Germinal center (tissue), 1 donor: ENCODE measurements at regions not wholly inside any gene's neighbourhood (a gene's known extent, or its start where the extent isn't known, plus 50 kb on each side); places are given as distances from the start of the nearest gene placed in this dataset.
"Not testable (repeated sequence)": the region's sequence is repeated elsewhere in the genome, so short reads cannot be mapped to it uniquely, and the experiment has no call there.

Experiments
- DNase-seq: peaks from one replicate; pipeline ENCODE4 v3.0.0; 2012; ENCODE audit warnings: mixed read lengths, low spot score

DNA sequence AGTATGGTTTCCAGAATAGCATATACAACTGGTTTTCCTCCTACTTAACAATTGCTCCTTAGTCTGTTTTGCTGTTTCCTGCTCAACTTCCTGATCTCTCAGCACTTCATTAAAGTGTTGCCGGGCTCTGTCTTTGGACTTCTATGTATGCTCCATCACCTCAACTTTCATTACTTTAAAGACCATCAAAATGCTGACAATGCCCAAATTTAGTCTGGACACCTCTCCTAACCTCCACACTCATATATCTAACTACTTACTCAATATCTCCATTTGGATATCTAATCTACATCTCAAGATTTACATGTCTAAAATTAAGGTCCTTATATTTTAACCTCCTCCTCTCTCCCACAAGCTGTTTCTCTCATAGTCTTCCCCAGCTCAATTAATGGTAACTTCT, 54.4 kb upstream of the LGR5 start:
- no peak for DNase-seq

DNA sequence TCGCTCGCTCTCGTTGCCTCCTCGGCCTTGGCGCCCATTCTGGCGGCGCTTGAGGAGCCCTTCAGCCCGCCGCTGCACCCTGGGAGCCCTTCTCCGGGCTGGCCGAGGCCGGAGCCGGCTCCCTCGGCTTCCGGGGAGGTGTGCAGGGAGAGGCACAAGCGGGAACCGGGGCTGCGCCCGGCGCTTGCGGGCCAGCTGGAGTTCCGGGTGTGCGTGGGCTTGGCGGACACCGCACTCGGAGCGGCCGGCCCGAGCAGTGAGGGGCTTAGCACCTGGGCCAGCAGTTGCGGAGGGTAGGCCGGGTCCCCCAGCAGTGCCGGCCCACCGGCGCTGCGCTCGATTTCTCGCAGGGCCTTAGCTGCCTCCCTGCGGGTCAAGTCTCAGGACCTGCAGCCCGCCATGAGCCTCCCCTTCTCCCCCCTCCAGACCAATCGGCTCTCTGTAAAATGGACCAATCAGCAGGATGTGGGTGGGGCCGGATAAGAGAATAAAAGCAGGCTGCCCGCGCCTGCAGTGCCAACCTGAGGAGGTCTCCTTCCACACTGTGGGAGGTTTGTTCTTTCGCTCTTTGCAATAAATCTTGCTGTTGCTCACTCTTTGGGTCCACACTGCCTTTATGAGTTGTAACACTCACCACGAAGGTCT, 62.8 kb upstream of the LGR5 start:
- not testable (repeated sequence) for DNase-seq

DNA sequence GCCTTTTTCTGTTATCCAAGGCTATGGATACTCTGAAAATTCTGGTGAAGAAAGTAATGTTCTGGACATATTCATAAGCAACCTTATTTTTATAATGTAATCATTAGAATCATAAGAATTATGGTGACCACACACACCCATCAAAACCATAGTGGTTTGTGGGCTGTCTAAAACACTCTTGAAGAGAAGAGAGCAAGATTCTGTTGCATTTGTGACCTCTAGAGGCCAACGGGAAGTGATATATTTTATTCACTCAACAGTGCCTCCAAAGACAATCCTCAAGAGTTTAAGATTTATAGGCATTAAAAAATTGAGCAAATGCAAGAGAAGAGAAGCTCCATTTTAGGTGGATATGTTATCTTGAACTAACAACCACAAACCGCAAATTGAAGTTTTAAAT, 68.5 kb upstream of the LGR5 start:
- DNase-seq: no peak

DNA sequence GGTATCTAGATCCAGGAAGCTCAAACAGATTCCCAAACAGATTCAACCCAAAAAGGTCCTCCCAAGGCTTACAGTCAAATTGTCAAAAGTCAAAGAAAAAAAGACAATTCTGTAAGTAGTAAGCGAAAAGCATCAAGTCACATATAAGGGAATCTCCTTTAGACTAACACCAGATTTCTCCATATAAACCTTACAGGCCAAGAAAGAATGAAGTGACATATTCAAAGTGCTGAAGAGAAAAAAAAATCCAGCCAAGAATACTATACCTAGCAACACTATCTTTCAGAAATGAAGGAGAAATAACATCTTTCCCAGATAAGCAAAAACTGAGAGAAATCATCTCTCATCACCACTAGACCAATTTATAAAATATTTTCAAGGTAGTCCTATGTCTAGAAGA, 79.6 kb upstream of the LGR5 start:
- no peak for DNase-seq

DNA sequence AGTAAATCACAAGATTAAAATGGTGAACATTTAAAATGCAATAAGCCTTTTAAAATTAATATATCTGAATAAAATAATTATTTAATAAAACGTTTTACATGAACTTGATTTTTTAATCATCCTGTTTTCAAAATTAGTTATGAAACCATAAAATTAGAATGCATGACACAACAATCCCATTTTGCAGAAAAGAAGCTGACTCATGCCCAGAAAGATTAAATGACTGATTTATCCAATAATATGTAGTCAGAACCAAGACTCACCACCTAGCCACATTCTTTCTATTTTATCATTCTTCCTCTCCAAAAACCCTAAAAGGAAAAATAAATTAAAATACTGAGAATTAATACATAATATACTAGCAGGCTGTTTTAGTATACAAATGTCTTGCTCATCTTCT, 83.0 kb upstream of the LGR5 start:
- DNase-seq: no peak

DNA sequence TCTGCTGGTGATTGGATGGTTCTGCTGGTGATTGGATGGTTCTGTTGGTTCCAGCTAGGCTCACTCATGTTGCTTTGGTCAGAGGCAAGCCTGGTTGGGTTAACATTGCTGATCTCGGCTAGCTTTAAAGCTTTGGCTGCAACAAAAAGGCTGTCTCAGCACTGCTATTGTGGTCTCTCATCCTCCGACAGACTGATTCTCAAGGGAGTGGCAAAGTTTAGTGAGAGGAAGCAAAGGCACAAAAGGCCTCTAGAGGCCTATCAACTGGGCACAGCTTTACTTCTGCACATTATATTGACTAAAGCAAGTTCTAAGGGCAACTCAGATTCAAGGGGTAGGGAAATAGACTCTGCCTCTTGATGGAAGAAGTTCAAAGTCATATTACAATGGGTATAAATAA, 84.7 kb upstream of the LGR5 start:
- DNase-seq: no peak

DNA sequence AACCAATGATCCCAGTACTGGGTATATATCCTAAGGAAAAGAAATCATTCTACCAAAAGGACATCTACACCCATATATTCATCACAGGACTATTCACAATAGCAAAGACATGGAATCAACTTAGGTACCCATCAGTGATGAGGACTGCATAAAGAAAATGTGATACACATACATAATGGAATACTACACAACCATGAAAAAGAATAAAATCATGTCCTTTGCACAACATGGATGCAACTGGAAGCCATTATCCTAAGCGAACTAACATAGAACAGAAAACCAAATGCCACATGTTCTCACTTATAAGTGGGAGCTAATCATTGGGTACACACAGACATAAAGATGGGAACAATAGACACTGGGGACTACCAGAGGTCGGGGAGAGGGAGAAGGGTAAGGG, 86.0 kb upstream of the LGR5 start:
- DNase-seq: no peak

DNA sequence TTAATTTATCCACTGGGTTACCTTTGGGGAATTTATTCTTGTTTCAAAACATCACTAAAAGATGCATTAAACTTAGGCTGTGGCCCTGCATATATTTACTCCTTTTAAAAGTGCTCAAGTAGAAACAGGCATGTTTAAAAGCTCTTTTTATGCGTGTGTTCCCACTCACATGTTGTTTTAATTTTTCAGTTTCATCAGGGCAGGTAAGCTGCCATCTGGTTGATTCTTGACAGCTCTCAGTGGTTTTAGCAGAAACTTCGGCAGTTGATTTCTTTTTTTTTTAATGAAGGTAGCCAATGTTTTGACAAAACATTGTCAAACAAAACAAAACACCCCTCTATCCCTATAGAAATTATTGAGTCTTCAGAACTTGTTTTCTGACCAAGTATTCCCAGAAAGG, 89.6 kb upstream of the LGR5 start:
- DNase-seq: no peak

DNA sequence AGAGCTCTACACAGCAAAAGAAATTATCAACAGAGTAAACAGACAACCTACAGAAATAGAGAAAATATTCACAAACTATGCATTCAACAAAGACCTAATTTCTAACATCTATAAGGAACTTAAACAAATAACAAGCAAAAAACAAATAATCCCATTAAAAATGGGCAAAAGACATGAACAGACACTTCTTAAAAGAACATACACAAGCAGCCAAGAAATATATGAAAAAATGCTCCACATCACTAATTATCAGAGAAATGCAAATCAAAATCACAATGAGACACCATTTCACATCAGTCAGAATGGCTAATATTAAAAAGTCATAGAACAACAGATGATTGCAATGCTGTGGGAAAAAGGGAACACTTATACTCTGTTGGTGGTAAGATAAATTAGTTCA, 100.7 kb upstream of the LGR5 start:
- DNase-seq: no peak

DNA sequence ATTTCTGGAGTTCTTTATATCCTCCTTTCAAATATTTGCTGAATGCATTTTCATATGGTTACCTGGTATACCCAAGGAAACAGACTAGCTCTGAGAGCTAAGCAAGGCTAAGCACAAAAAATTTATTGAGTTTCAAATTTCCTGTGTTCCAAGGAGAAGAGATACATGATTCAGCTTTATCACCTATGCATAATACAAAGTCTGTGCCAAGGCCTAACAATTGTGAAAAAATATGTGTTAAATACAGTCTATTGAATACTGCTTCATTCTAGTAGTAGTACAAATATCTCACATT, 103.7 kb upstream of the LGR5 start:
- no peak for DNase-seq

DNA sequence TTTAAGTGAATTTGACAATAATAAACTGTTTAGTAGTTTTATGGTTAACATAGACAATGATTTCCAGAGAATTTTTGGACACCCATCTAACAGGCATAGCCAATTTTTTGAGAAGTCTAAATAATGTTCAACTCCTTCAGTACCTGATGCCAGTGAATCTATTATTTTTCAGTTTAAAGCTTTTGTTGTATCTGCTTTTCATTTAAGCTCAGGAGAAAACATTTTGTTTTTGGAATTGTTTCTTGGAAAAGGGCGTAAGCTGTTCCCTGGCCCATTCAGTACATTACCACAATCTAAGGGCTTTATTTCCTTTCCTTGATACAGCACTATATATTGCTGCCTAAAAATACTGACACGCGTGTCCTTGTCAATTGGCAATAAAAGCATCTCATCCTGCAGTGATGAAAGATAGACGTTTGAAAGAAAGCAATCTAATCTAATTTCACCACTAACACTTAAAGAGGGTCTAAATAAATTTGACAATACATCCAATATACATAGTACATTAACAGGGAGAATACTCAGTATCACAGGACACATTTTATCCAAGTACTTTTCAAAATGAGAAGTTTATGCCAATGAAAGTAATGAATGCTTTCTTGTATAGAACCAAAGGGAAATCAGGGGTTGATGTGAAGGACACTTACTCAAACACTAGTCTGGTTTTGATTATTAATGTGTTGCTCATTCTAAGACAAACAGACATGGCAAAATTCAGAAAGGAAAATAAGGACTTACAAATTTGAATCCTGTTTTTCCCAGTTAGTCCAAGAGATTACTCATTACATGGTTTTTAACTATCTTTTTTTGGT, 104.2 kb upstream of the LGR5 start:
- no peak for DNase-seq

DNA sequence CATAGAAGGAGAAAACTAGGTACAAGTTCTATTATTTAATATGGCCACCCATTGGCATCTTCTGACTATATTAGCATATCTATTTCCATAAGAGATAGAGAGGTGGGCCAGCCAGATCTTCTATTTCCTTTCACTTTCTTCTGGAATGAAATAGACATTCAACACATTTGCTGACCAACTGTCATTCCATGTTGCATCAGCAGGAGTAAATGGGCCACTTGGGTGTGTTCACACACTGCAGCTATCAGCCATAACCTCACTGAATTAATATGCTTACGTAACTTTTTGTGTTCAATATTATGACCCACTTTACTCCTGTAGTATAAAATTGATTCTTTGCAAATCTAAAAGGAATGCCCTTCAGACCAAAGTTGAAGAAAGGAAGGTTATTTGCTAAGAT, 106.2 kb upstream of the LGR5 start:
- no peak for DNase-seq

DNA sequence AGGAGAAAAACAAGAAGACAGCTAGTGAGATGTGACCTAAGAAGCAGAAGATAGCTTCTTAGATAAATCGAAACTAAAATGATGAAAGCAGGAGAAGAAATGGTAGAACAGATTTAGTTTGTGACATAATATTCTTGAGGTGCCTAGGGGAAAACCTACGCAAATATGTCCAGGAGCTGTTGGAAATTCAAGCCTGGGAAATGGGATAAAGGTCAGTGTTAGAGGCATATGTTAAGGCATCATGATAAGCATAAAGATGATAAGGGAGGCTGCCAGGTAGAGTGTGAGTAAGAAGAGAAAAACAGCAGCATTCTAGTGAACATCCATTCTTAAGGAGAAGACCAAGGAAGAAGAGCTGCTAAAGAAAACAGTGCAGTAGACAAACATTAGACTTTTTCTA, 109.6 kb upstream of the LGR5 start:
- DNase-seq: no peak

DNA sequence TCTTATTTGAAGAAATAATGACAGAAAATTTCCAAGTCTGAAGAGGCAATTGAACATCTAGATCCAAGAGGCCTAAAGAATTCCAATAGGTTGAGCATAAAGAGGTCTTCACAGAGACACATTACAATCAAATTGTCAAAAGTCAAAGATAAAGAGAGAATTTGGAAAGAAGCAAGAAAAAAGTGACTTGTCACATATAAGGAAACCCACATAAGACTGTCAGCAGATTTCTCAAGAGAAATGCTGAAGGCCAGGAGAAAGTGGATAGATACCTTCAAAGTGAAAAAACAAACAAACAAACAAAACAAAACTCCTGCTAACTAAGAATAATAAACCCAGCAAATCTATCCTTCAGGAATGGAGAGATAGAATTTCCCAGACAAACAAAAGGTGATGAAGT, 118.1 kb upstream of the LGR5 start:
- no peak for DNase-seq

DNA sequence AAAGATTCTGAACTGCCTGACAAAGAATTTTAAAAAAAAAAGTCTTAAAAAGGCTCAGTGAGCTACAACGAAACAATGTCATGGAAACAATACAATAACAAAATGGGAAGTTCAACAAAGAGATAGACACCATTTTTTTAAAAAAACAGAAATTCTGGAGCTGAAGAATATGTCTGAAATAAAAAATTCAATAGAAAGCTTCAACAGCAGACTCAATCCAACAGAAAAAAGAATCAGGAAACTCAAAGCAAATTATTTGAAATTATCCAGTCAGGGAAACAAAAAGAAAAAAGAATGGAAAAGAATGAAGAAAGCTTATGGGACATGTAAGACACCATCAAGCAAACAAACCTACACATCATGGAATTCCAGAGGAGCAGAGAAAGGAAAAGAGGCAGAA, 118.5 kb upstream of the LGR5 start:
- DNase-seq: no peak

DNA sequence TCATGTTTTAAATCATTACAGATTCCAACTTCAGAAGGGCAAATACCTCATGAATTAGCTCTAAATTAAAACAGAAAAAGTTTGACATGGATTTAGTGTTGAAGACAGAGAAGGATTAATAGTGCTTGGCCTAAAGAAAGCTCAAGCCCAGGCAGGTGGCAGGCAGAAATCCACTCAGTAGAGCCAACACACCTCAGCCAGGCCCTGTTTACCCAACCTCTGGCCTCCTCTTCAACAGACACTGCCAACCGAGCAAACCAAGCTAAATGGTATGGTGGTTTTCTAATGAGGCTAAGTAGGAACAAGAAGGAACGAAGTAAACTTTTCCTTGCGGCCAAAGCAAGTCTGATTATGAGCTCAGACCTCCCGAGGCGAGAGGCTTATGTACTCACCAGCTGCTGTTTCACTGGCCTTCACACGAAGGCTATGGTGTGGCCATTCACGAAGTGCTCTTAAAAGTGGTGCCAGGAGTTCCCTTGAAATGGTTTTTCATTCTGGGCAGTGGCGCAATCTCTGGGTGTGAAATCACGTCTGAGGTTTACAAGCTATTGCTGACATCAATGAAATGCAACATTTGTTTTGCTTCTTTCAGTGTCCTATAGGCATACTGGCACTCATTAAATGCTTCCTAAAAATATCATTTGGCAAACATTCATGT, 124.1 kb upstream of the LGR5 start:
- no peak for DNase-seq

DNA sequence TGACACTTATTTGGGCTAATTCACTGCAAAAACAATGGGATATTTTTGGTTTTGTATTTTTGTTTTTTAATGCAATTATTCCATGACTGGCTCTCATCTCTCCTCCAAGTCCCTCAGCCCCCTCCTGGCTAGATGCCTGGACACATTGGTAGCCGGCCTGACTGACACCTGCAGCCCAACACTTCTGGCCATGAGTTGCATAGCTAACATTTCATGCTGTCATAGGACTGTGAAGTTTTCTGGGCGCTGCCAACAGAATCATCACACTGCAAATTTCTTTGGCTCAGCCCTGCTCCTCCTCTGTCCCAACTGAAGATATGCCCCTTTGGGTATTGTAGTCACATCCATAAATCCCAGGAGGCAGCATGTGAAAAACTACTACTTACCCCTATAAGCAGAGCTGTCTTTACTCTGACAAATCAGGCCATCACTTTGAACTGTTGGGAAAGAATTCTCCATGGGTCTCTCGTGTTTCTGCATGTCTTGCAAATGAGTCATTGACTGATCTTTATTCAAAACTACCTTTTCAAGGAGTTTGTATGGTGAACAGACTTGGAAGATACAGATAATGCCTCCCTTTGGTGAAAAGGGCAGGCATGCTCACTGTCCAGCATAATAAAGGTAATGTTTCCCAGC, 126.7 kb upstream of the LGR5 start:
- DNase-seq: no peak

DNA sequence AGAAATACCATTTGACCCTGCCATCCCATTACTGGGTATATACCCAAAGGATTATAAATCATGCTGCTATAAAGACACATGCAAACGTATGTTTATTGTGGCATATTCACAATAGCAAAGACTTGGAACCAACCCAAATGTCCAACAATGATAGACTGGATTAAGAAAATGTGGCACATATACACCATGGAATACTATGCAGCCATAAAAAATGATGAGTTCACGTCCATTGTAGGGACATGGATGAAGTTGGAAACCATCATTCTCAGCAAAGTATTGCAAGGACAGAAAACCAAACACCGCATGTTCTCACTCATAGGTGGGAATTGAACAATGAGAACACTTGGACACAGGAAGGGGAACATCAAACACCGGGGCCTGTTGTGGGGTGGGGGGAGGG, 128.0 kb upstream of the LGR5 start:
- DNase-seq: not testable (repeated sequence)

DNA sequence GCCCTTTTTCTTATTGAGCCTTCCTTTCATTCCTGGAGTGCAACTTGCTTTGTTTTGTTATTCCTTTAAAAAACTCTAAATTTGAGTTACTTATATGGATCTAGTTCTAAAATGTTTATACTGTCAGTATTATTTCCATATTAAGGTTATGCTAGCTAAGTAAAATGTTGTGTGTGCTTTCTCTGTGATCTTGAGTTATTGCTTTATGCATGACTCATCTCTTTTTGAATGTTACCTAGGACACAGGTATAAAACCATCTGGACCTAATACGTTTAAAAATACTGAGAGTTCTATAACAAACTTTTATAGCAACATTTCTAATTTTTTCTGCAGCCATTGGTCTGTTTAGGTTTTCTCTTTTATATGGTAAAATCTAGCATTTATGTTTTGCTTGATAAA, 132.8 kb upstream of the LGR5 start:
- DNase-seq: no peak

DNA sequence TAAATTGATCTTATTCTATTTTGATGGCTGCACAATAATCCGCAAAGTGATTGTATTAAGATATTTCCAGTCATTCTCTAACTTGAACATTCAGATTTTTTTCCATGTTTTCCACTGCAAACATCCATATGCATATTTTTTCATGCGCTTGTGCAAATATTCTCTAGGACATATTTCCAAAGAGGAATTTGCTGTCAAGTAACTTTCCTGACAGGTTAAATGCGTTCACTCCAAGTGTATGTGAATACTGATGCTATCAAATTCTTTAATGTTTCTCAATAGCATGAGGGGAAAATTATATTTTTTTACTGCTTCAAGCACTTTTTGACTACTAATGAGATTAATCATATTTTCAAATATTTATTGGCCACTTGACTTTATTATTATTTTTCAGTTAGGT, 135.3 kb upstream of the LGR5 start:
- no peak for DNase-seq

DNA sequence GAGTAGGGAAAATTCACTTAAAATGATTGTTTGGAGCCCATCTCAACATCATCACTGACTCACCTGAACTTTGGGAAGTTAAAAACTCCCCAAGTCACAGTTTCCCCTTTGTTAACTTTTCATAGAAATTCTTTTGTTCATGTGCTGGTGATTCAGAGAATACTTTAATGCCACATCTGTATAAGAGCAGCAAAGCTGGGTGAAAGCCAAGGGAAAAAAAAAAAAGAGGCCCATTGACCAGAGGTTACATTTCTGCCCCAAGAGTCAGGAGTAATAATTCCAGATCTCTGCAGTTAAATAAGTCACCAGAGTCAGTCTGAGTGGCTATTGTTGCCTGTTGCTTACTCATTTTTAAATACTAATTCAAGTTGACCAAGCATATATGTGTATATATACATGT, 136.4 kb upstream of the LGR5 start:
- DNase-seq: no peak

DNA sequence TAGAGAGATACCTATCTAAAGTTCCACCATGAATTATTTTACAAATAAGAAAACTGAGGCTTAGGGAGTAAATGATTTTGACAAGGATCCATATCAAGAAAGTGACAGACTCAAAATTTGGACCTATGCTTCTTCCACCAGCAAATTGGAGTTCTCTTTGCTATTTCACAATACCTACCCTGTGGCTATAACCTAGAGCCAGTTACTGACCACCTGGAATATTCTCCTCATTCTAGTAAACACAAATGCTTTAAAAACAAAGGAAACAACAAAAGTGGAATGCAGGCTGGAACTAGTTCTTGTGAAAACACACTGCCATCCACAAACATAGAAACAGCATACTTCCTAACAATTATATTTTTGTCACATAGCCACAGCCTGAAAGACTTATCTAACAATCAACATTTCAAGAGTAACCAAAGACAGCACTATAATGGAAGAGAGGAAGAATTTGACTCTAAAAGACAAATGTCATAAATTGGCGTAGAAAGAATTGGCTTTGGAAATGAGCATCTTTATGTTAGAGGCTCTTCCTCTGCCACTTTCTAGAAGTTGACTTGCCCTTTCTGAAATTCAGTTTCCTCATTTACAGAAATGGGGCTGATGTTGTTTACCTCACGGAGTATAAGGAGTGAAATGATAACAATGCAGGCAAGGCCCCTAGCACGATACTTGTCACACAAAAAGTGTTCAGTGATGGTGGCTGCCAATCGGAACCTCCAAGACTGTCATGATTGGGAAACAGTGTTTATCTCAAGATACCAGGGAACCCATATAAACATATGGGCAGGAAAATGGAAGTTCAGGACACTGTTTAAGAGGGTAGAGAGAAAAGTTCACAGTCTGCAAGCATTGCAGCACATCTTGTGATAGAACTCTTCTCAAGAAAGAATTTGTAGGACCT, 138.6 kb upstream of the LGR5 start:
- DNase-seq: no peak
